ENCODE measurements at regions not wholly inside any gene's neighbourhood (a gene's known extent, or its start where the extent isn't known, plus 50 kb on each side); places are given as distances from the start of the nearest gene placed in this dataset.

GRCh38 chr1:99397863-99398262 is 133.6 kb downstream of the PLPPR4 start:
- TF ChIP-seq CTCF (IDR thresholded peaks at IDR 0.05; ENCODE audit: low read depth, low read length, missing input control), result no peak
- no peak for TF ChIP-seq ATF3 (IDR thresholded peaks at IDR 0.05)
- TF ChIP-seq, protein P1, sequence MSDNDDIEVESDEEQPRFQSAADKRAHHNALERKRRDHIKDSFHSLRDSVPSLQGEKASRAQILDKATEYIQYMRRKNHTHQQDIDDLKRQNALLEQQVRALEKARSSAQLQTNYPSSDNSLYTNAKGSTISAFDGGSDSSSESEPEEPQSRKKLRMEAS (IDR thresholded peaks at IDR 0.05), result no peak
- no peak for TF ChIP-seq TAF1 (conservative IDR thresholded peaks at IDR 0.05)
- TF ChIP-seq RAD21 (IDR thresholded peaks at IDR 0.05), result no peak
- no peak for TF ChIP-seq YY1 (IDR thresholded peaks at IDR 0.05)
- no peak for TF ChIP-seq GABPA (IDR thresholded peaks at IDR 0.05 in 1 of 2, conservative IDR thresholded peaks at IDR 0.05 in 1 of 2)
- no peak for TF ChIP-seq HNF4G (IDR thresholded peaks at IDR 0.05)
- TF ChIP-seq FOXA2 (IDR thresholded peaks at IDR 0.05), result no peak
- no peak for TF ChIP-seq JUND (IDR thresholded peaks at IDR 0.05)
- TF ChIP-seq SP1 (IDR thresholded peaks at IDR 0.05), result no peak
- no peak for TF ChIP-seq REST (IDR thresholded peaks at IDR 0.05)
- TF ChIP-seq, protein P2, sequence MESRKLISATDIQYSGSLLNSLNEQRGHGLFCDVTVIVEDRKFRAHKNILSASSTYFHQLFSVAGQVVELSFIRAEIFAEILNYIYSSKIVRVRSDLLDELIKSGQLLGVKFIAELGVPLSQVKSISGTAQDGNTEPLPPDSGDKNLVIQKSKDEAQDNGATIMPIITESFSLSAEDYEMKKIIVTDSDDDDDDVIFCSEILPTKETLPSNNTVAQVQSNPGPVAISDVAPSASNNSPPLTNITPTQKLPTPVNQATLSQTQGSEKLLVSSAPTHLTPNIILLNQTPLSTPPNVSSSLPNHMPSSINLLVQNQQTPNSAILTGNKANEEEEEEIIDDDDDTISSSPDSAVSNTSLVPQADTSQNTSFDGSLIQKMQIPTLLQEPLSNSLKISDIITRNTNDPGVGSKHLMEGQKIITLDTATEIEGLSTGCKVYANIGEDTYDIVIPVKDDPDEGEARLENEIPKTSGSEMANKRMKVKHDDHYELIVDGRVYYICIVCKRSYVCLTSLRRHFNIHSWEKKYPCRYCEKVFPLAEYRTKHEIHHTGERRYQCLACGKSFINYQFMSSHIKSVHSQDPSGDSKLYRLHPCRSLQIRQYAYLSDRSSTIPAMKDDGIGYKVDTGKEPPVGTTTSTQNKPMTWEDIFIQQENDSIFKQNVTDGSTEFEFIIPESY (IDR thresholded peaks at IDR 0.05), result no peak
- no peak for TF ChIP-seq EGR1 (IDR thresholded peaks at IDR 0.05; ENCODE audit: low read depth in 2 of 2)
